HCT116 (cell line): ENCODE measurements at regions not wholly inside any gene's neighbourhood (a gene's known extent, or its start where the extent isn't known, plus 50 kb on each side); places are given as distances from the start of the nearest gene placed in this dataset.

Experiments used
- ATAC-seq: fragments of 200-7000 bp; cut with Tn5 transposase; 2 replicates; pipeline ENCODE4 v1.9.1; 2020; ENCODE audit warnings: mild to moderate bottlenecking, moderate library complexity
- BruUV-seq: library from RNA; stranded (reverse); fragments of 400-500 nt; replicated peaks from 2 replicates; lab custom pipeline; 2021; lab: Mats Ljungman, UMichigan
- CTCF ChIA-PET: fragments of 300-600 bp; sonication (Branson Sonifier 250); formaldehyde crosslinking; loops from one replicate; lab custom pipeline; 2021; ENCODE audit warnings: antibody characterized with exemption; lab: Charles Lee
- POLR2A ChIA-PET: fragments of 300-600, 350-600 bp; sonication (Branson Sonifier 250); formaldehyde crosslinking; loops from one replicate; lab custom pipeline; 2021; ENCODE audit warnings: antibody characterized with exemption; lab: Charles Lee
- RAD21 ChIA-PET, 2 experiments: fragments of 300-600 bp; sonication (Branson Sonifier 250); formaldehyde crosslinking; loops; one replicate each; lab custom pipeline; 2023; ENCODE audit warnings: low total read pairs in 2 of 2; ENCODE audit not compliant: uncharacterized antibody in 2 of 2, unreplicated experiment in 2 of 2, low non-redundant PET in 1 of 2; lab: Charles Lee
- DNase-seq: peaks from one replicate; pipeline ENCODE4 v3.0.0-alpha.2; 2010; ENCODE audit warnings: low read depth, low spot score
- H2AFZ ChIP-seq: fragments of 200-600 bp; shearing (Covaris generic), sonication (generic); 2 replicates; pipeline ENCODE4 v1.6.1; 2017; ENCODE audit warnings: low read depth, mixed run types, mixed read lengths, antibody characterized with exemption, low read length; ENCODE audit not compliant: poor library complexity, severe bottlenecking
- H3K27ac ChIP-seq: 2 replicates; pipeline ENCODE4 v1.5.1; 2012; ENCODE audit warnings: low read depth, low read length
- H3K27me3 ChIP-seq: fragments of 200-600 bp; sonication (generic); 2 replicates; pipeline ENCODE4 v1.6.1; 2016; ENCODE audit warnings: mixed run types, low read length, mixed read lengths; ENCODE audit not compliant: insufficient read depth
- H3K36me3 ChIP-seq, 2 experiments: fragments of 200-500 bp in 1 of 2; fragments of 200-600 bp in 1 of 2; sonication (Bioruptor generic) in 1 of 2; sonication (generic) in 1 of 2; 2 replicates each; pipeline versions ENCODE4 v1.5.1 to v1.6.1; 2014 to 2016; ENCODE audit warnings: low read length in 2 of 2, inconsistent platforms in 1 of 2, mixed read lengths in 1 of 2, mixed run types in 1 of 2; ENCODE audit not compliant: insufficient read depth in 2 of 2, control insufficient read depth in 1 of 2
- H3K4me1 ChIP-seq, 2 experiments: fragments of 200-600 bp in 1 of 2; sonication (generic) in 1 of 2; 2 replicates each; pipeline versions ENCODE4 v1.5.1 to v1.6.1; 2012 to 2017; ENCODE audit warnings: low read length in 2 of 2, inconsistent platforms in 1 of 2, mild to moderate bottlenecking in 1 of 2, mixed read lengths in 1 of 2, mixed run types in 1 of 2, moderate library complexity in 1 of 2; ENCODE audit not compliant: insufficient read depth in 2 of 2, control insufficient read depth in 1 of 2
- H3K4me2 ChIP-seq: fragments of 200-600 bp; sonication (generic); 2 replicates; pipeline ENCODE4 v1.6.1; 2017; ENCODE audit warnings: mixed run types, low read length, mixed read lengths
- H3K4me3 ChIP-seq, 2 experiments: fragments of 200-600 bp in 1 of 2; sonication (generic) in 1 of 2; replicated peaks in 1 of 2; 2 replicates each; pipeline ENCODE4 v1.5.1; 2011 to 2016; ENCODE audit warnings: low read length in 2 of 2, control low read depth in 1 of 2, low read depth in 1 of 2, mild to moderate bottlenecking in 1 of 2, mixed read lengths in 1 of 2, mixed run types in 1 of 2
- H3K79me2 ChIP-seq: fragments of 200-600 bp; sonication (generic); 2 replicates; pipeline ENCODE4 v1.6.1; 2017; ENCODE audit warnings: mild to moderate bottlenecking, mixed run types, low read length, moderate library complexity, mixed read lengths; ENCODE audit not compliant: insufficient read depth
- H3K9ac ChIP-seq: fragments of 200-600 bp; sonication (generic); 2 replicates; pipeline ENCODE4 v1.6.1; 2016; ENCODE audit warnings: low read length, mixed read lengths
- H3K9me2 ChIP-seq: fragments of 200-600 bp; sonication (generic), shearing (Covaris generic); 2 replicates; pipeline ENCODE4 v1.6.1; 2017; ENCODE audit warnings: mixed run types, mild to moderate bottlenecking, moderate library complexity; ENCODE audit not compliant: insufficient read depth
- H3K9me3 ChIP-seq, 2 experiments: fragments of 200-500 bp in 1 of 2; fragments of 200-600 bp in 1 of 2; sonication (Bioruptor generic) in 1 of 2; sonication (generic) in 1 of 2; 2 replicates each; pipeline ENCODE4 v1.6.1; 2014 to 2017; ENCODE audit warnings: low read length in 2 of 2, mixed read lengths in 2 of 2, inconsistent platforms in 1 of 2, low read depth in 1 of 2, mild to moderate bottlenecking in 1 of 2, mixed run types in 1 of 2, moderate library complexity in 1 of 2; ENCODE audit not compliant: control insufficient read depth in 1 of 2, insufficient read depth in 1 of 2
- H4K20me1 ChIP-seq: fragments of 200-600 bp; sonication (generic), shearing (Covaris generic); 2 replicates; pipeline ENCODE4 v1.6.1; 2017; ENCODE audit warnings: mixed run types, mild to moderate bottlenecking, moderate library complexity; ENCODE audit not compliant: insufficient read depth
- CBX3 ChIP-seq: IDR thresholded peaks from 2 replicates; pipeline ENCODE4 v1.6.1; 2012; ENCODE audit warnings: low read depth
- EGR1 ChIP-seq: IDR thresholded peaks from 2 replicates; pipeline ENCODE4 v1.6.1; 2012; ENCODE audit warnings: low read depth
- FOSL1 ChIP-seq: IDR thresholded peaks from 2 replicates; pipeline ENCODE4 v1.6.1; 2012; ENCODE audit warnings: low read depth
- MAX ChIP-seq: IDR thresholded peaks from 2 replicates; pipeline ENCODE4 v1.6.1; 2012
- POLR2AphosphoS5 ChIP-seq: IDR thresholded peaks from 2 replicates; pipeline ENCODE4 v1.6.1; 2011; ENCODE audit warnings: mild to moderate bottlenecking, low read depth, low read length, moderate library complexity
- RAD21 ChIP-seq: IDR thresholded peaks from 2 replicates; pipeline ENCODE4 v1.6.1; 2012; ENCODE audit warnings: low read depth, mild to moderate bottlenecking
- REST ChIP-seq: IDR thresholded peaks from 2 replicates; pipeline ENCODE4 v1.6.1; 2012; ENCODE audit warnings: low read depth
- SIN3A ChIP-seq: IDR thresholded peaks from 2 replicates; pipeline ENCODE4 v1.6.1; 2012; ENCODE audit warnings: low read depth
- SP1 ChIP-seq: IDR thresholded peaks from 2 replicates; pipeline ENCODE4 v1.6.1; 2012; ENCODE audit warnings: low read depth
- SRF ChIP-seq: IDR thresholded peaks from 2 replicates; pipeline ENCODE4 v1.6.1; 2012; ENCODE audit warnings: low read depth
- TCF7L2 ChIP-seq: IDR thresholded peaks from 2 replicates; pipeline ENCODE4 v1.7.0; 2011; ENCODE audit warnings: borderline replicate concordance, inconsistent platforms; ENCODE audit not compliant: insufficient read depth, insufficient read length; ENCODE audit errors: extremely low read depth
- YY1 ChIP-seq: IDR thresholded peaks from 2 replicates; pipeline ENCODE4 v1.6.1; 2011; ENCODE audit warnings: low read length, low read depth, moderate library complexity, mild to moderate bottlenecking; ENCODE audit not compliant: insufficient replicate concordance; ENCODE audit errors: extremely low read depth
- ZBTB33 ChIP-seq: IDR thresholded peaks from 2 replicates; pipeline ENCODE4 v1.6.1; 2011; ENCODE audit warnings: mild to moderate bottlenecking, low read length, moderate library complexity; ENCODE audit not compliant: insufficient replicate concordance; ENCODE audit errors: extremely low read depth
- ZNF274 ChIP-seq: fragments of 200-500 bp; sonication (Bioruptor generic); IDR thresholded peaks from 2 replicates; pipeline ENCODE4 v1.6.1; 2014; ENCODE audit warnings: mild to moderate bottlenecking, low read depth, low read length, inconsistent platforms
- intact Hi-C: fragments of 100-400 bp; cut with micrococcal nuclease; formaldehyde crosslinking; loops from 2 replicates; pipeline ENCODE4 v1.10.0; 2022

GRCh38 chr2:128595763-128596395 is 277.2 kb upstream of the HS6ST1 start:
- no TSS peak for BruUV-seq
- H3K4me2 ChIP-seq, result no peak overlapping the region
- POLR2A ChIA-PET, result no interaction called here
- RAD21 ChIA-PET, result no interaction called here
- no peaks in the 10 kb centered on the region for H4K20me1 ChIP-seq
- intact Hi-C loops, result no loop called here
- no peak overlapping the region for H2AFZ ChIP-seq
- no peaks in the 10 kb centered on the region for H3K36me3 ChIP-seq
- ATAC-seq, result no peak
- 0 out of 2 replicates have a peak, but pooled peaks cover 2% of the 10 kb centered on the region for H3K27me3 ChIP-seq
- H3K4me3 ChIP-seq, result no peak overlapping the region
- no peaks in the 10 kb centered on the region for H3K9me2 ChIP-seq
- TF ChIP-seq SP1, result no peak
- no peak for TF ChIP-seq ZNF274
- TF ChIP-seq CBX3, result no peak
- no peak for TF ChIP-seq FOSL1
- no peak for TF ChIP-seq POLR2AphosphoS5
- TF ChIP-seq YY1, result no peak
- no peak for TF ChIP-seq SRF
- no peak overlapping the region for H3K27ac ChIP-seq
- H3K79me2 ChIP-seq, result no peaks in the 10 kb centered on the region
- no peak for DNase-seq
- CTCF ChIA-PET, result no interaction called here
- H3K9me3 ChIP-seq, result no peaks in the 10 kb centered on the region
- no peak overlapping the region for H3K9ac ChIP-seq
- H3K4me1 ChIP-seq, result no peaks in the 10 kb centered on the region

- CTCF ChIA-PET, result no interaction called here
- Histone ChIP-seq H3K36me3 (no peaks in the 10 kb centered on the region), H3K4me1 (no peaks in the 10 kb centered on the region), H3K9ac (no peak overlapping the region), H4K20me1 (no peaks in the 10 kb centered on the region), H3K4me2 (no peak overlapping the region), H3K27ac (no peak overlapping the region), H3K27me3 (0 out of 2 replicates have a peak, but pooled peaks cover 2% of the 10 kb centered on the region), H3K4me3 (no peak overlapping the region), H3K9me2 (no peaks in the 10 kb centered on the region), H3K79me2 (no peaks in the 10 kb centered on the region), H2AFZ (no peak overlapping the region), H3K9me3 (no peaks in the 10 kb centered on the region)
- DNase-seq (no peak), ATAC-seq (no peak)
- RAD21 ChIA-PET, result no interaction called here
- no TSS peak for BruUV-seq
- POLR2A ChIA-PET, result no interaction called here
- intact Hi-C loops, result no loop called here
- TF ChIP-seq SIN3A (no peak), ZNF274 (no peak), REST (no peak), MAX (no peak), EGR1 (no peak), TCF7L2 (no peak), RAD21 (no peak), ZBTB33 (no peak)
These were observed 277.9 kb upstream of the HS6ST1 start for GRCh38 chr2:128596396-128597120.
